ENCODE measurements at regions not wholly inside any gene's neighbourhood (a gene's known extent, or its start where the extent isn't known, plus 50 kb on each side); places are given as distances from the start of the nearest gene placed in this dataset.

- DNase-seq = no peak
These were observed 51.7 kb upstream of the IGFBP3 start for GRCh38 chr7:45972629-45973312.

- DNase-seq = no peak
These were observed 50.6 kb upstream of the IGFBP3 start for GRCh38 chr7:45971661-45972175.

DNA sequence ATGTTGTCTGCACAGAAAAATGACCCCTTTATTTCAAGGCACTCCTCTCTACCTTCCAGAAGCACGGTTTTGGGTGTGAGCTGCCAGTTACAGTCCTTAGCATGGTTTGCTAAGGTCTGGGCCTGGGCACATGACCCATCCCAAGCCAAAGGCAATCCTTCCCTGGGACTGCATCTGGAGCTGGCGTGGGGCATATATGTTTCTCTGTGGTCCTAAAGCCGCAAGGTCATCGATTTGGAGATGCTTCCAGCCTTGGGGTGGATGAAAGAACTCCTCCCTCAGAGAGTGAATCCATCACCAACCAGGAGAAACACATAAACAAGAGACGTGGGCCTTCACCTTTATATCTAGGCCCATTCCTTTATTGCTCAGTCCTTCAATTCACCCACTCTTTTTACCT is 50.1 kb upstream of the IGFBP3 start:
- DNase-seq = no peak

Data from NCI-H1694 treated with DMSO at 0.1 percent for 48 hours (cell line).